Jurkat, Clone E6-1 (cell line): ENCODE measurements at regions not wholly inside any gene's neighbourhood (a gene's known extent, or its start where the extent isn't known, plus 50 kb on each side); places are given as distances from the start of the nearest gene placed in this dataset.

ENCODE experiments used
- DNase-seq: peaks from one replicate; pipeline ENCODE4 v3.0.0-alpha.2; 2011; ENCODE audit warnings: low read depth, low spot score
- H3K4me3 ChIP-seq: 2 replicates; pipeline ENCODE4 v1.5.1; 2011; ENCODE audit warnings: mild to moderate bottlenecking, low read length, control low read depth, moderate library complexity

DNA sequence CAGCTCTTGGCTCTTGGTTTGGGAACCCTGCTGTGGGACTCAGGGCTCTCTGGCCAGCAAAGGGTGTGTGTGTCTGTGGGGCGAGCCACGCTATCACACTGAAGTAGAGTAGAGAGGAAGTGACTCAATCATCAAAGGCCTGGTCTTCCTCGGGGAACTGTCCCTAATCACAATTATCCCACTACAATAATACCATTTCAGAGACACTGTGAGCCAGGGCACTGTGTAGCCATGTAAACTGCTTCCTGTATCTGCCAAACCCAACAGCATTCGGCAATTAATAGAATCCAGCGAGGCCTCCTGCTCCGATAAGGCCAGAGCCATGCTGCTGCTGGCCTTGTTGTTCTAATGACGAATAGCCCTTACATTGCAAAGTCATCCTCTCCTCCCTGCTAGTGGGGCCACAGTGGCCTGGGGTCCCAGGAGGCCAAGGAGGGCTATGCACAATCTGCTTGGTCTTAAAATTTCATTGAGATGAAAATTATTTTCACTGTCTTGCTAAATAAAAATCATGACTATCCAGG lies 49.8 kb upstream of the LMO2 start:
- no peak overlapping the region for H3K4me3 ChIP-seq
- DNase-seq, result no peak
